ENCODE measurements at regions not wholly inside any gene's neighbourhood (a gene's known extent, or its start where the extent isn't known, plus 50 kb on each side); places are given as distances from the start of the nearest gene placed in this dataset.
"Not testable (repeated sequence)": the region's sequence is repeated elsewhere in the genome, so short reads cannot be mapped to it uniquely, and the experiment has no call there.

DNA sequence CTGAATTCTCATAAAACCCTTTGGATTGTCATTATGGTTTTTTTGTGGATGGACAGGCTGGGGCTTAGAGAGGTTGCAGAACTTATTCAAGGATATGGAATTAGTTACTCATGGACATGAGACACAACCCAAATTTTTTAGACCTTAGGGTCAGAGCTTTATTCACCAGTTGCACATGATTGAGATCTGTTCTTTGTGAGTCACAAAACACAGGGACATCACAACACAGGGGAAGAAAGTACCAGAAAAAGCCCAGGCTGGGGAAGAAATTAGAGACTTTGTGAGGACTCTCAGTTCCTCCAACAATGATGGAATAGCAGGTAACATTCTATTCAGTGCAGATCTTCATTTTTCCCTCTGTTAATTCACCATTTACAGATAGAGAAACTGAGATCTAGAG is 602.4 kb upstream of the CPEB2 start:
- DNase-seq, result no peak

DNA sequence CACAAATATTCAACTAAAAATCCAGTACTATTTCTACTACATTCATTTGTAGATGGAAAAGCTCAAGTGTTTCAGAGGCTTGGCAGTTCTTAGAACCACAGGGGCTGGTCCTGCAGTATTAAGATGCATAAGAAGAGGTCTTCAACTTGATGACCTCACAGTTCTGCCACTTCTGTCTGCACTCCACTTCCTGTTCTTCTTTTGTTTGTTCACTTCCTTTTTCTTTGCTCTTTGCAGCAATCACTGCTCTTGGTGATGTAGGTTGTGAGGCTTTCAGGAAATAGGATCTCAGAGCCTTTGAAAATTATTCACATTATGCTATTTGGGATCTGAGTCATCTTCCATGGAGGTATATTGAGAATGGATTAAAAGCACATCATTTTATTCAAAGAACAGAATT is 602.0 kb upstream of the CPEB2 start:
- no peak for DNase-seq

DNA sequence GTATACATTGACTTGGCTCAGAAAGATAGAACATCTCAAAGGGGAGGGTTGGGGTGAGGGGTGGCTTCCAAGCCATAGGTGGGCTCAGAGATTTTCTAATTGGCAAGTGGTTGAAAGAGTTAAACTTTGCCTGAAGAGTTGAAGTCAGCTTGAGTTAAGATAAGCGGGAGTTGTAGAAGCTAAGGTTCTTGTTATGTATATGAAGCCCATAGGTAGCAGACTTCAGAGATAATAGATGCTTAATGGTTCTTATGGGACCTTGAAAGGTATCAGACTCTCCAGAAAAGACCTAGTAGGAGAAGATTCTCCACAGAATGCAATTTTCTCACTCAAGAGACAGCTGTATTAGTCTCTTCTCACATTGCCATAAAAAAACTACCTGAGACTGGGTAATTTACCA is 599.1 kb upstream of the CPEB2 start:
- no peak for DNase-seq

DNA sequence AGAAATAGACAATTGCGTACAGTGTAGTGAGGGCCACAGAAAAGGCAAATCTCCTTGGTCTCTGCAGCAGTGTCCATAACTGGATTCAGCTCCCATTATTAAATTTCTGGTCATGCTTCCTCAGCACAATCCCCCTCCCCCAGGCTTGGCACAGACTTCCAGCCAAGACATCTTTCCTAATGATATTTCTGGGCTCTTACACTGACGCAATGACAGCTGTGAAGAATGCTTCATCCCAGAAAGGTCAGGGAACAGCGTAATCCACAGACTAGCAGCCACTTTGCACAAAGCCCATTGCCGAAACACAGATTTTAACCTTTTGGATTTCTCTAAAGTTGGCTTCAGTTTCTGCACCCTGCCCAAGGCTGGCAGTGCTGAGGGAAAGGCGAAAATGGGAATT is 597.6 kb upstream of the CPEB2 start:
- no peak for DNase-seq

DNA sequence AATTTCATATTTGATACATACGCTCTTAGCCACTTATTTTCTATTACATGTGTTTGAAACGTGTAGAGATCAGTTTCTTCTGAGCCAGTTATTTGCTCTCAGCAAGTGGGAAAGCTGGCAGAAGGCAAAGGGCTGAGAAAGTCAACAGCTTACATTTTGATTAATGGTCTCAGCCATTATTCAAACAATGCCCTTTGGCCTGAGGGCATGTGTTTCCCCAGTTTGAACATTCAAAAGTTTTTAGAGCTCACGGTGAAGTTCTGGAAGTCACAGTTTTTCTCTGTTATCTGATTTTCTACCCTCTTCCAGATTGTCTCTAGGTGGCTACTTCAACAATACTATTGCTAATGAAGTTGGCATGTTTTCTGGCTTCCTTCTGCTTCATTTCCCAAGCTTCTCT is 591.8 kb upstream of the CPEB2 start:
- no peak for DNase-seq

DNA sequence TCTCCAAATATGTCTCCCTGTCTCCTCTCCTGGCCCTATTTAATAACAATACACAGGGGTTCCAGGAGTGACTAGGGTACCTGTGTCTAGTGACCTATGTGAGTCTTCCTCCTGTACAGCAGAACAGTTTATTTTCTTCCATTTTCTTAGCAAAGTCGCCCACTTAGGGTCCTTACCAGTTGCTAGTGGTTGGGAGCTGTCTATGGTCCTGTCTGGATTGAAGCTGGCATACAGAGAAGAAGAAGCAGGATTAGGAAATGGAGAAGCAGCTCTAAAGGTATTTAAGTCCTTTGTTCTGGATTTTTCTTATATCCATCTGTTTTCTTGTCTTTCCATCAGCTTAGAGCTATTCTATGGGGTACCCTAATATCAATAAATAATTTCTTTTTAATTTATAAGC is 587.1 kb upstream of the CPEB2 start:
- no peak for DNase-seq

DNA sequence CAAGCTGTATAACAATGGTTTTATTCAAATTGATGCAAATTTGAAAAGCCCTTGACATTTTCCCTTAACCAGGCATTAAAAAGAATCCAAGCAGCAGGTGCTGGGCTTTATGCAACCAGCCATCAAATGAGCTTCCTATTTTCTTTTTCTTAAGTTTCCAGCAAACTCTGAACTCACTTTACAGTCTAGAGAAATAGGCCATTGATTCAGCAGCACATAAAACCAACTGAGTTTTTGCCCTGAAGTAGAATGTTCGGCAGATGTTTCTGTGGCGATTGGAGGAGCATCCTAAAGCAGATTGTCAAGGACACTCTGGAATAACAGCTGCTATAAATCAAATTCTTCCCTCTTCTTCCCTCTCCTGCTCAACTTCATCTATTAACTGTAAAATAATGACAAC is 582.8 kb upstream of the CPEB2 start:
- DNase-seq, result no peak

DNA sequence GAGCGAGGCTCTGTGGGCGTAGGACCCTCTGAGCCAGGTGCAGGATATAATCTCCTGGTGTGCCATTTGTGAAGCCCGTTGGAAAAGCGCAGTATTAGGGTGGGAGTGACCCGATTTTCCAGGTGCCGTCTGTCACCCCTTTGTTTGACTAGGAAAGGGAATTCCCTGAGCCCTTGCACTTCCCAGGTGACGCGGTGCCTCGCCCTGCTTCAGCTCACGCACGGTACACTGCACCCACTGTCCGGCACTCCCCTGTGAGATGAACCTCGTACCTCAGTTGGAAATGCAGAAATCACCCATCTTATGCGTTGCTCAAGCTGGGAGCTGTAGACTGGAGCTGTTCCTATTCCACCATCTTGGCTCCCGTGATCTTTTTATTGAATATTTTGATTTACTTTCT is 576.0 kb upstream of the CPEB2 start:
- DNase-seq, result not testable (repeated sequence)

DNA sequence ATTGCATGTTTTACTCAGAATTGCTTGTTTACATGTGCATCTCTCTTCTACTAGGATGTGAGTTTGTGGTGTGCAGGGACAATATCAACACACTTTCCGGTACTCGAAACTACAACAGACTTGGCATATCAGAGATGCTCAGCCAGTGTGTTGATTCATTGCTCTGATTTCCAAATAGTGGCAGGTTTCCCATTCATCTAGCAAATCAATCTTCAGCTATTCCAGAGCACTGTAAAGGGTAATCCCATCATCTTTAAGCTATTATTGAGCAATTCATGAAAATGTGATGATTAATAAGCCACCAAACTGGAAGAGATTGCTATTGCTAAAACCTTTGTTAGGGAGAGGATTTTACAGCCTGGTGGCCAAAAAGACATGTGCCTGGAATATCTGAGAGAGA is 574.2 kb upstream of the CPEB2 start:
- DNase-seq, result no peak

DNA sequence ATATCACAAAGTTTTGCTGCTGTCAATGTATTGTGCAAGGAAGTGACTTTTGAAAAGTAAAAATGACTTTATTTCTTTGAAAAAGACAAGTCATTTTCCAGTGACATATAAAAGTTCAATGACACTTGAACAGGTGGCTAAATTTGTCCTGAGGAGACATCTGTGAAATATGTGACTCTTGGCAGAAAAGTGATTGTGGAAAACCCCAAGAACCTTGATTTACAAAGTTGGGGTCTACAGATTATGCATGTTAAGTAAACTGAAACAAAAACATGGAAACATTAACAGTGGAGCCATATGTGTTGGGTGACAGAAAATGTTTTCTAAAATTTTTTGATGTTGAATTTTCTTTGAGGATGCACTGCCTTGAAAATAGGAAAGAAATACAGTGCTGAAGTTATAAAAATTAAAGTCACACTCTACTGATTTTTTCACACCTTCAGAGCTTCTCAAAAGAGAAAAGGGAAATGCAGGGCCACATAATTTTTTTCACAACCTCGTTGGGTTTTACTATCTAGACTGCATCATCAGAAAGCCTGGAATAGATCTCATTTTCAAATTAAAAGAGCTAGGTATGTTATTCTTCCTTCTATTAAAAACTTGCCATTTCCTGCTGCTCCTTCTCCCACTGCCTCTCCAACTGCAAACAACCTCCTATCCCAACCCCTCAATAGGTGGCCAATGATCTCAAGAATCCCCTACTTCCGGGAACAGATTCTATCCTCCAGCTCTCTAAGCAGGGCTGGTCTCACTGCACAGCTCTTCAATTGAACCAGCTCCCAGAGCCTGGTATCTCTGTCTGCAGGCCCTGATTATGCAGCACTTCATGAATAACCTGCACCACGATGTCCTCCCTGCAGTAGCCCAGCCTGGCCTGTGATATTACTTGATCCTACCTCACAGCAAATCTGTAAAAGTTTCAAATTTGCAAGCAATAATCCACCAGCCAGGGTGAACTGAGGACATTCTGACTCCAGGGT is 570.8 kb upstream of the CPEB2 start:
- no peak for DNase-seq

DNA sequence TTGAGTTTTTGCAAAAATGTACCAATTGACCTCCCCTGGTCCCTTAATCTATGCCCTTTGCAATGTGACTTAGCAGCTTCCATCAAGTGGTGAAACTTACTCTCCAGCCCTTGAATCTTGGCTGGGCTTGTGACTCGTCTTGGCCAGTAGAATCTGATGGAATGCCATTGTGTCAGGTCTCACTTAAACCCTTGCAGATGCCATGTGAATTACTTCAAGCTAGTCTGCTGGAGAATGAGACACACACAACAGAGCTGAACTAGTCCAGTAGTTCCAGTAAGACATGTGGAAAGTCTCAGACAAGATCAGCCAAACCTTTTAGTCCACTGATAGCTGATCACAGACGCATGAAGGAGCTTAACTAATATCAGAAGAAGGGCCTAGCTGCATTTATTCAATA is 567.8 kb upstream of the CPEB2 start:
- DNase-seq, result no peak

DNA sequence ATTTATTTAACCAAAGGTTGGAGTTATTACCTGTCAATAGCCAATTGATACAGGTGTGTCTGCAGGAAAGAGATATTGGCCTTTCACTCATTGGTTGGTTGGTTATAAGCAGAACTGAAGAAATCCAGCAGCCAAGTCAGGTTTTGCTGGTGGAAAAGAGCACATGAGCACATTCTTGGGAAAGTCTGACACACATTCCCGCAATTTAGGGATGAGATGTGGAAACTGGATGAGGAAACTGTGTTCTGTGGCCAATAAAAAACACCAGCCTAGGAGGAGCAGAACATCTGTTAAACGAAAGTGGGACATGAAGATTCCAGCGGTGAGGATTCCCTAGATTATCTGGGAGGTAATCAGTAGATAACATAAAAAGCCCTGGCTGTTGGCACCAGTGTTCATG is 567.4 kb upstream of the CPEB2 start:
- no peak for DNase-seq

DNA sequence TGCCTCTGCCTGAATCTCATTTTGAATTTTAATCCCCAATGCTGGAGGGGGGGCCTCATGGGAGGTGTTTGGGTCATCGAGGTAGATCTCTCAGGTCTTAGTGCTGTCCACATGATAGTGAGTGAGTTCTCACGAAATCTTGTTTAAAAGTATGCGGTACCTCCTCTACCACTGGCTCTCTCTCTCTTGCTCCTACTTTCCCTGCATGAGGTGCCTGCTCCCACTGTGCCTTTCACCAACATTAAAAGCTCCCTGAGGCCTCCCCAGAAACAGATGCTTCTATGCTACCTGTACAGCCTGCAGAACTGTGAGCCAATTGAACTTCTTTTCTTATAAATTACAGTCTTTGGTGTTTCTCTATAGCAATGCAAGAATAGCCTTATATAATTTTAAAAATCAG is 560.7 kb upstream of the CPEB2 start:
- DNase-seq, result no peak

DNA sequence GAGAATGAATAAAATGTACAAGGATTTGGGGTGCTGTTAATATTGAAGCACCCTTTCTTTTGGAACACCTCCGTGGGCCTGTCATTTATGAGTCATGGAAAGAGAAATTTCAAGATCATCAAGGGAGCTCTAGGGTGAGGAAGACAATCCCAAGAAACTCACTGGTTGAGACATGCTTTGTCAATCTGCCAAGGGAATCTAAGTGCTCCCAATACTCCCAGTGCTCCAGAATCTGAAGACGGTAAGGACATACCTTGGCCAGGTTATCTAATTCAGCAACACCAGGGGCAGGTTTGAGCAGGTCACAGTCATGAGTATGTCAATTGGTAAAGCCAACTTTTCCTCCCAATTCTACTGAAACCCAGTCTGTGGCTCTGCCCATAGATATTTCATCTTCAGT is 556.4 kb upstream of the CPEB2 start:
- DNase-seq, result no peak

DNA sequence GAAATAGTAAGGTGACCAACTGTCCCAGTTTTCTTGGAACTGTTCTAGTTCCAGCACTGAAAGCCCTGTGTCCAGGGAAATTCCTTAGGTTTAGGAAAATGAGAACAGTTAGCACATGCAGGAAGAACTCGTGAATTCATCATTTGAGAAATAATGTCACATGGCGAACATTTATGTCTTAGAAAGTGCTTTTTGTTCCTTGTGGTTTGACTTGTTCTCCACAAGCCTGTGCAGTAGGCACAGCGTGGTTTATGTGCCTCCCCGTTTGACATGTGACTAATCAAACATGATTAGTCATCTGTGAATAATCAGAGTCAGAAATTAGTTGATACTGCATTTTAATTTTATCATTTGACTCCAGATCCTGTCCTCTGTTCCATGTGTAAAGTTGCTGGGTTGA is 556.0 kb upstream of the CPEB2 start:
- no peak for DNase-seq

DNA sequence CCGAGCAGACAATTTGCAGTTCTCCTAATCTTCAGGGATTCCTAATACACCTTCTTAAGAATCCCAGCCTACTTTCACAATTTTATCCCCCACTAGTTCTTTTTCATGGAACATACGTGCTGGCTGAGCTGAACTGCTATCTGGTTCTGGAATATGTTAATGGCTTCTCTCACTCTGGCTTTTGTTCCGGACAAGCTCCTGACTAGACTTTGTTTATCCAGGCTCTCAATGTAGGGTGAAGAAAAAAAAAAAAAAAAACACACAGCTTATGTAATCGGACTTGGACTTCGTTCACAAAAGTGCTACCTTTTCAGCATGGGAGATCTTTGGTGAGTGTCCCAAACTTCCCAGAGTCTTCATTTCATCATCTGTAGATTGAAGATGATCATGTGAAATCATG is 555.4 kb upstream of the CPEB2 start:
- DNase-seq, result no peak

DNA sequence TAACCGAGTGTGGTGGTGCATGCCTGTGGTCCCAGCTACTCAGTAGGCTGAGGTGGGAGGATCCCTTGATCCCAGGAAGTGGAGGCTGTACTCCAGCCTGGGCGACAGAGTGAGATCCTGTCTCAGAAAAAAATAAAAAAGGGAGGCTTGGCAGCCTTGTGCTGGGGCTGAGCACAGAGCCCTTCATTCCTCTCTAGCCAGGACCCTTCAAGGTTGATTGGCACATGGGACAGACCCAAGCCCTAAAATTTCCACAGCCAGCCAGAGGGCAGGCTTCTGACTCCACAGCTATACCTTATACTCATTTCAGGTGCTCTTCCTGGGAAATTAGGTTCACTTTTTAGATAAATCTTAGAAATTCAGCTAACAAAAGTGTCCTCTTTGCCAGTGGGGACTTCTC is 553.0 kb upstream of the CPEB2 start:
- no peak for DNase-seq

DNA sequence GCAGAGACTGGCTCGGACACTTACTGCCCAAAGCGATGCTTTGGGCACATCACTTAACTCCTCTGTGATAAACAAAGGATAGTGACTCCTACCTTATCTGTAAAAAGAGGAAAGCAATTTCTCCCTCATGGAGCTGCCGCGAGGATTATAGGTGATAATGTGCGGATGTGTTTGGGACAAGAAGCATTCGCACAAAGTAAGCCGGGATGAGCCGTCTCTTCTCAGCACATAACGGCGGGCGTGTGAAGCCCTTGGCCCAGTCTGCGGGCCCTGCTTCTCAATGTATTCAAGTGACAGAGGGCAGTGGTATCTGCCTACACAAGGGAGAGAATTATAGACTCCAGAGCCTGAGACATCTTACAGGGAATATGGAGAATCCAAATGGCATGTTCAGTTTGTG is 550.3 kb upstream of the CPEB2 start:
- DNase-seq, result no peak

DNA sequence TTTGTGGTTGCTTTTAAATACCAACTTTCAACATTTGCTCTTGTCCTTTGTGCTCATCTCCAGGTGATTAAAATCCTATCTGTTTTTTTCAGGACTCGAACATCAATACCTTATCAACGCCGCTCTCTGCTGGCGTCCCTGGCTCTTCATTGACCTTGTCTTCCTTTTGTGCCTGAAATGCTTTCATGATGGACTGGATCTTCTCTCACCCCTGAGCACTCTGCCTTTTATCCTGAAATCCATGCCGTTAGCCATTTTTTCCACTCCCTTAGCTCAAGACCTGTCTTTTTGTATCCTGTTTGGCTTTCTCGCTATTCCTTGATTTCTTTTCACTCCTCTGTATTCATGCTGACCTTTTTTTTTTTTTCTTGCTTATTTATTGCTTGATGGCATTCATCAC is 549.5 kb upstream of the CPEB2 start:
- DNase-seq, result no peak

DNA sequence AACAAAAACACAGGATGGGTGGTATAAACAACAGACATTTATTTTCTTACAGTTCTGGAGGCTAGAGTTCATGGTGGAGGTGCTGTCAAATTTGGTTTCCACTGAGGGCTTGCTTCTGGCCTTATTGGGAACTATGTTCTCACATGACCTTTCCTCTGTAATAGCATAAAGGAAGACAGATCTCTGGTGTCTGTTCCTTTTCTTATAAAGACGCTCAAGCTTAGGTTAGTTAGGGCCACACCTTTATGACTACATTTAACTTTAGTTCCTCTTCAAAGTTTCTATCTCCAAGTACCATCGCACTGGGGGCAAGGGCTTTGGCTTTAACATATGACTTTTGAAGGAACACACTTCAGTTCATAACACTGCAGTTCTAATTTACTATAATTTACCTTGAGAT is 543.8 kb upstream of the CPEB2 start:
- no peak for DNase-seq

DNA sequence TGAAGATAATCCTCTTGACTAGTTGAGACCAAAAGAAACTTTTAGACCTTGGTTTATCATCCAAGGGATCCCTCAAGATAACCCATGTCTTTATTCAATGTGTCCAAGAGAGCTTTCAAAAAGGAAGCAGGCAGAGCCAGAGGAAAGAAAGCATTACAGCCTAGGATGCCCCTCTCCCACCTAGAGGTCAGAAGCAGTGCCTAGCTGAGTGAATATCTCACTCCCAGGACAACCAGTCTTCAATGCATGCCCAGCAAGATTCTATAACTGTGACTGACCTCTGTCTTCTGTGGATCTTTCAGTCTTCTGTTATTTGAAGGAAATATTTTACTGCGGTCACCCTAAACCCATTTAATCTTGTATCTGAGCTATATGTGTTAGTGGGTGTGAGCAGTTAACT is 537.2 kb upstream of the CPEB2 start:
- no peak for DNase-seq

DNA sequence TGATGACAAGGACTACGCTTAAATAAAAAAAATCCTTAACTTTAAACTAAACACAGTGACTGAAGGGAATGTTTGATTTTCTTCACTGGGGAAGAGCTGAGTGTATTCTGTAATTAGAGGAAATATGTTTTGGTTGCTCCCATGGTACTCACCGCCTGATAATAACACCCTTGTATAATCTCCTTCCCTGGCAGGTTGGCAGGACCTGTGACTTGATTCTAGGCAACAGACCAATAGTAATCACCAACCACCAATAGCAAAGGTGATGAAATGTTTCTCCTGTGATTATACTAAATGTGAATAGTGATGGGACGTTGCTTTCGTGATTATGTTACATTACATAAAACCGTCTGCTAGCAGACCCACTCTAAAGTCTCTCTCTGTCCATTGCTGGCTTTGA is 536.8 kb upstream of the CPEB2 start:
- DNase-seq, result no peak

DNA sequence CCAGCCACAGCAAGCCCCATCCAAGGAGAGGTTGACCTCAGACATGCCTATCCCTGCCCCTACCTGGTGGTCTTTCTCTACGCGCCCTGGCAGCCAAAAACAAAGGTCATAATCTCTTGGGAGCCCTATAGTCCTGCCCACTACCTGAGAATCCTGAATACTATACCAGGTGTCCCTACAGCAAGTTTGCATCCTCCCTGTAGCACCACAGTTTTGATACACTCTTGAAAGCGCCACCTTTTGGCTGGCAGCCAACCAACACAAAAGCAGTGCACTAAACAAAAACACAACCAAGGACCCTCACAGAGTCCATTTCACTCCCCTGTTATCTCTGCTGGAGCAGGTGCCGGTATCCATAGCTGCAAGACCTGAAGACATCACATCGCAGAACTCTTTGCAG is 523.8 kb upstream of the CPEB2 start:
- DNase-seq, result no peak

DNA sequence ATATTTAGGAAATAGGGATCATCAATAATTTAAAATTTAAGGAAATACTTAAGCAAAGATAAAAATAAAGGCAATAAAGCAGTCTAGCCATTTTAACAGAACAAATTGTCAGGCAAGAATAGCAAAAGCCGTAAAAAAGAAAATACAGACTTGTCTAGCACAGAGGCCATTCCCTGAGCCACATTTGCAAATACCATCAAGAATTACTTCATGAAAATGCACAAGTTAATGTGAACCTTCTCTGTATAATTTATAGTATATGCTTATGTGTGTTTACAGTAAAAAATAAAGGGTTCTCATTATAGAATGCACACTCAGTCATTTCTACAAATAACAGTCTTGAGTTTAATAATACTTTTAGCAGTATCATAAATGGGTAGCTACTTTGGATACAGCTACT is 505.9 kb upstream of the CPEB2 start:
- DNase-seq, result no peak

DNA sequence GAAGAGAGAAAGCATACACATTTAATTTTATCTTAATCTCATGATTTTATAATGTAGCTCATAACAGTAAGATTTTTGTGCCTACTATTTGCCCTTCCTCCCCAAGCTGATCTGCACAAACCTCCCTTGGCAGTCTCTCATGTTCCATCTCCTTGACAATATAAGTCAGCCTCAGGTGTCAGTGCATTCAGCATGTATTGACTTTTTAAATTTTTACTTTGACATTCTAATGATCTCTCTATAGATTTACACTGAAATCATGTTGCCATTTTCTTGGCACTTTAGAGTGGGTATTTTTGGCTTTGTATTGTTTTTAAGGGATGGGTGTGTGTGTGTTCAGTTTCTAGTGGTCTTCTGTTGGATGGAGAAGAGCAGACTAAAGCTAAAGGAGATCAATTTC is 505.3 kb upstream of the CPEB2 start:
- no peak for DNase-seq
